Endothelial cell of umbilical vein (primary cell): ENCODE measurements at regions not wholly inside any gene's neighbourhood (a gene's known extent, or its start where the extent isn't known, plus 50 kb on each side); places are given as distances from the start of the nearest gene placed in this dataset.

Source experiments
- BruUV-seq: library from RNA; stranded (reverse); fragments of 400-500 nt; replicated peaks from 2 replicates; lab custom pipeline; 2021; lab: Mats Ljungman, UMichigan
- CTCF ChIA-PET: fragments of 300-600, 350-600 bp; sonication (Branson Sonifier 250); formaldehyde crosslinking; loops from one replicate; lab custom pipeline; 2021; ENCODE audit warnings: antibody characterized with exemption, inconsistent platforms; lab: Charles Lee
- POLR2A ChIA-PET: fragments of 300-600, 350-600 bp; sonication (Branson Sonifier 250); formaldehyde crosslinking; loops from one replicate; lab custom pipeline; 2021; ENCODE audit warnings: antibody characterized with exemption, inconsistent platforms; lab: Charles Lee
- DNase-seq: peaks from one replicate; pipeline ENCODE4 v3.0.0-alpha.2; 2011; ENCODE audit warnings: low read depth, low spot score
- FAIRE-seq: peaks from 2 replicates; lab custom pipeline; 2011; peaks lifted over from hg19 to GRCh38; lab: Jason Lieb, UNC
- H2AFZ ChIP-seq: 2 replicates; pipeline ENCODE4 v1.6.0; 2012; ENCODE audit warnings: low read depth, low read length, control low read depth, inconsistent platforms
- H3K27ac ChIP-seq: 2 replicates; pipeline ENCODE4 v1.5.1; 2011; ENCODE audit warnings: low read depth, mild to moderate bottlenecking, control low read depth, low read length, moderate library complexity; ENCODE audit not compliant: insufficient read depth
- H3K27me3 ChIP-seq, 2 experiments: 2 replicates each; pipeline versions ENCODE4 v1.6.0 to v1.6.1; 2011; ENCODE audit warnings: low read length in 2 of 2, mixed read lengths in 1 of 2; ENCODE audit not compliant: control insufficient read depth in 2 of 2, insufficient read depth in 2 of 2
- H3K36me3 ChIP-seq, 2 experiments: 2 replicates in 1 of 2; 3 replicates in 1 of 2; pipeline ENCODE4 v1.5.1; 2011; ENCODE audit warnings: low read length in 2 of 2, mild to moderate bottlenecking in 1 of 2, moderate library complexity in 1 of 2; ENCODE audit not compliant: control insufficient read depth in 2 of 2, insufficient read depth in 2 of 2; ENCODE audit errors: extremely low read depth in 1 of 2
- H3K4me1 ChIP-seq: 3 replicates; pipeline ENCODE4 v1.5.1; 2011; ENCODE audit warnings: mild to moderate bottlenecking, low read length; ENCODE audit not compliant: control insufficient read depth, insufficient read depth; ENCODE audit errors: extremely low read depth
- H3K4me2 ChIP-seq: 2 replicates; pipeline ENCODE4 v1.6.1; 2011; ENCODE audit warnings: low read length, control low read depth, mixed read lengths; ENCODE audit not compliant: insufficient read depth
- H3K4me3 ChIP-seq, 3 experiments: fragments of 200-600 bp in 1 of 3; sonication (generic), shearing (Covaris generic) in 1 of 3; replicated peaks in 1 of 3; 2 replicates each; pipeline ENCODE4 v1.5.1; 2011 to 2016; ENCODE audit warnings: control low read depth in 3 of 3, low read length in 3 of 3, mild to moderate bottlenecking in 2 of 3, inconsistent platforms in 1 of 3, low read depth in 1 of 3, moderate library complexity in 1 of 3; ENCODE audit not compliant: insufficient read depth in 1 of 3
- H3K79me2 ChIP-seq: 2 replicates; pipeline ENCODE4 v1.6.0; 2012; ENCODE audit warnings: low read length, inconsistent platforms; ENCODE audit not compliant: control insufficient read depth, insufficient read depth
- H3K9ac ChIP-seq: replicated peaks from 2 replicates; pipeline ENCODE3; 2011; ENCODE audit warnings: low read length, control low read depth; ENCODE audit not compliant: insufficient read depth; ENCODE audit errors: extremely low read depth
- H3K9me1 ChIP-seq: replicated peaks from 3 replicates; pipeline ENCODE4 v1.6.0; 2011; ENCODE audit warnings: mild to moderate bottlenecking, low read length; ENCODE audit not compliant: control insufficient read depth, insufficient read depth; ENCODE audit errors: extremely low read depth
- H3K9me3 ChIP-seq: replicated peaks from 2 replicates; pipeline ENCODE4 v1.5.1; 2012; ENCODE audit warnings: low read length, inconsistent platforms; ENCODE audit not compliant: control insufficient read depth, insufficient read depth
- H4K20me1 ChIP-seq: replicated peaks from 2 replicates; pipeline ENCODE3; 2011; ENCODE audit warnings: mild to moderate bottlenecking, low read length; ENCODE audit not compliant: control insufficient read depth, insufficient read depth; ENCODE audit errors: extremely low read depth
- CTCF ChIP-seq, 2 donors: IDR thresholded peaks; 1 replicate in 1 of 2; 2 replicates in 1 of 2; pipeline ENCODE4 v1.5.1; 2011; ENCODE audit warnings: low read length in 2 of 2, mild to moderate bottlenecking in 2 of 2, moderate library complexity in 2 of 2, control low read depth in 1 of 2, inconsistent platforms in 1 of 2, low read depth in 1 of 2; ENCODE audit not compliant: insufficient read depth in 1 of 2; ENCODE audit errors: extremely low read depth in 1 of 2
- EZH2 ChIP-seq: IDR thresholded peaks from 2 replicates; pipeline ENCODE4 v1.6.1; 2012; ENCODE audit warnings: borderline replicate concordance, low read depth, mild to moderate bottlenecking, moderate library complexity, low read length, inconsistent platforms; ENCODE audit not compliant: severe bottlenecking
- FOS ChIP-seq: IDR thresholded peaks from 2 replicates; pipeline ENCODE4 v1.6.1; 2011; ENCODE audit warnings: mild to moderate bottlenecking, low read length, moderate library complexity, borderline replicate concordance; ENCODE audit not compliant: insufficient read depth
- GATA2 ChIP-seq: IDR thresholded peaks from 2 replicates; pipeline ENCODE4 v1.7.0; 2011; ENCODE audit warnings: low read depth, mild to moderate bottlenecking, moderate library complexity, mixed read lengths, low read length; ENCODE audit not compliant: insufficient read length, insufficient read depth
- JUN ChIP-seq: IDR thresholded peaks from 2 replicates; pipeline ENCODE4 v1.6.1; 2011; ENCODE audit warnings: borderline replicate concordance, low read depth; ENCODE audit not compliant: insufficient read length, insufficient read depth
- MAX ChIP-seq: IDR thresholded peaks from 2 replicates; pipeline ENCODE4 v1.6.1; 2011; ENCODE audit not compliant: insufficient read depth, insufficient read length
- MYC ChIP-seq: IDR thresholded peaks from one replicate; pipeline ENCODE4 v1.6.1; 2011; ENCODE audit warnings: mild to moderate bottlenecking, low read depth, low read length
- POLR2A ChIP-seq: IDR thresholded peaks from 2 replicates; pipeline ENCODE4 v1.6.1; 2012; ENCODE audit warnings: low read depth, mild to moderate bottlenecking, control low read depth, low read length
- POLR2AphosphoS5 ChIP-seq: IDR thresholded peaks from 2 replicates; pipeline ENCODE4 v1.6.1; 2012; ENCODE audit warnings: low read depth, mild to moderate bottlenecking, control low read depth, low read length, moderate library complexity; ENCODE audit not compliant: insufficient read depth
- dilution Hi-C: fragments of 300-500 bp; cut with MboI; formaldehyde crosslinking; loops from one replicate; pipeline ENCODE4 v1.15.0; 2019; ENCODE audit warnings: low sequenced_read_pairs; ENCODE audit not compliant: extremely low pct_ligation_motif_present
- intact Hi-C: fragments of 100-400 bp; cut with micrococcal nuclease; formaldehyde crosslinking; loops from one replicate; pipeline ENCODE4 v1.10.0; 2022

GRCh38 chr2:189367343-189367742 is 73.9 kb upstream of the WDR75 start:
- no peaks in the 10 kb centered on the region for H3K79me2 ChIP-seq
- FAIRE-seq: no peak

More at GRCh38 chr2:189367343-189367742, 73.9 kb upstream of the WDR75 start:
- no peaks in the 10 kb centered on the region for H3K9me1 ChIP-seq
- H3K4me3 ChIP-seq: no peak overlapping the region
- DNase-seq: no peak
- ChIA-PET CTCF (interaction anchor here (0.9 kb wide), 1 partner anchor 12 kb away, joined by 3 read pairs; no protein-coding TSS in a partner anchor), POLR2A (no interaction called here)
- H2AFZ ChIP-seq: no peak overlapping the region
- TF ChIP-seq JUN (no peak), POLR2AphosphoS5 (no peak), FOS (no peak), GATA2 (no peak), CTCF (IDR thresholded peaks at IDR 0.05; ENCODE audit: extremely low read depth in 1 of 2, insufficient read depth in 1 of 2, low read depth in 1 of 2, low read length in 2 of 2) (no peak), POLR2A (no peak), MYC (no peak), MAX (no peak), EZH2 (no peak)
- no peak overlapping the region for H3K4me2 ChIP-seq
- no TSS peak for BruUV-seq
- H3K36me3 ChIP-seq: no peaks in the 10 kb centered on the region
- H3K9ac ChIP-seq: no peak overlapping the region
- no peaks in the 10 kb centered on the region for H4K20me1 ChIP-seq
- intact Hi-C loops: no loop called here
- H3K4me1 ChIP-seq: peaks cover 42% of the 10 kb centered on the region
- no peaks in the 10 kb centered on the region for H3K27me3 ChIP-seq
- H3K9me3 ChIP-seq: no peaks in the 10 kb centered on the region
- no peak overlapping the region for H3K27ac ChIP-seq
- dilution Hi-C loops: no loop called here
